Mesothelial cell of epicardium (in vitro differentiated cells): ENCODE measurements at regions not wholly inside any gene's neighbourhood (a gene's known extent, or its start where the extent isn't known, plus 50 kb on each side); places are given as distances from the start of the nearest gene placed in this dataset.
A peak's percentile ranks its signal among the peaks of the same experiment; 100 is the strongest.
"Not testable (repeated sequence)": the region's sequence is repeated elsewhere in the genome, so short reads cannot be mapped to it uniquely, and the experiment has no call there.

Experiments
- DNase-seq, 2 experiments: peaks; one replicate each; pipeline ENCODE4 v3.0.0; 2021; ENCODE audit warnings: low spot score in 2 of 2; ENCODE audit not compliant: unreplicated experiment in 2 of 2
- H3K27ac Mint-ChIP-seq: 2 replicates; pipeline ENCODE4 v1.8.0; 2021; ENCODE audit warnings: mixed read lengths
- H3K27me3 Mint-ChIP-seq: 2 replicates; pipeline ENCODE4 v1.8.0; 2021; ENCODE audit warnings: low read depth, mixed read lengths
- H3K36me3 Mint-ChIP-seq: 2 replicates; pipeline ENCODE4 v1.8.0; 2021; ENCODE audit warnings: mixed read lengths
- H3K4me1 Mint-ChIP-seq: 2 replicates; pipeline ENCODE4 v1.8.0; 2021; ENCODE audit warnings: mixed read lengths
- H3K4me3 Mint-ChIP-seq: 2 replicates; pipeline ENCODE4 v1.8.0; 2021; ENCODE audit warnings: mild to moderate bottlenecking, moderate library complexity, mixed read lengths
- H3K9me3 Mint-ChIP-seq: 2 replicates; pipeline ENCODE4 v1.8.0; 2021; ENCODE audit warnings: mixed read lengths
- microRNA-seq: library from miRNA; unstranded; fragments of <30 nt; microRNA quantifications from one replicate; pipeline ENCODE4 v1.2.0, GENCODE V29; 2021; ENCODE audit warnings: inconsistent platforms, mixed read lengths
- TF ChIP-seq, protein P1 (sequence below): fragments of 200-600 bp; sonication (generic); IDR thresholded peaks from one replicate; pipeline ENCODE4 v1.5.0; 2021; ENCODE audit warnings: antibody characterized with exemption; ENCODE audit not compliant: unreplicated experiment

GRCh38 chr15:79156704-79157375, 66.3 kb upstream of the RASGRF1 start:
- Mint-ChIP-seq H3K27me3 (no peaks in the 10 kb centered on the region), H3K9me3 (no peaks in the 10 kb centered on the region), H3K27ac (no peak overlapping the region), H3K36me3 (no peaks in the 10 kb centered on the region), H3K4me1 (peaks cover 15% of the 10 kb centered on the region), H3K4me3 (no peak overlapping the region)
- TF ChIP-seq, protein P1, sequence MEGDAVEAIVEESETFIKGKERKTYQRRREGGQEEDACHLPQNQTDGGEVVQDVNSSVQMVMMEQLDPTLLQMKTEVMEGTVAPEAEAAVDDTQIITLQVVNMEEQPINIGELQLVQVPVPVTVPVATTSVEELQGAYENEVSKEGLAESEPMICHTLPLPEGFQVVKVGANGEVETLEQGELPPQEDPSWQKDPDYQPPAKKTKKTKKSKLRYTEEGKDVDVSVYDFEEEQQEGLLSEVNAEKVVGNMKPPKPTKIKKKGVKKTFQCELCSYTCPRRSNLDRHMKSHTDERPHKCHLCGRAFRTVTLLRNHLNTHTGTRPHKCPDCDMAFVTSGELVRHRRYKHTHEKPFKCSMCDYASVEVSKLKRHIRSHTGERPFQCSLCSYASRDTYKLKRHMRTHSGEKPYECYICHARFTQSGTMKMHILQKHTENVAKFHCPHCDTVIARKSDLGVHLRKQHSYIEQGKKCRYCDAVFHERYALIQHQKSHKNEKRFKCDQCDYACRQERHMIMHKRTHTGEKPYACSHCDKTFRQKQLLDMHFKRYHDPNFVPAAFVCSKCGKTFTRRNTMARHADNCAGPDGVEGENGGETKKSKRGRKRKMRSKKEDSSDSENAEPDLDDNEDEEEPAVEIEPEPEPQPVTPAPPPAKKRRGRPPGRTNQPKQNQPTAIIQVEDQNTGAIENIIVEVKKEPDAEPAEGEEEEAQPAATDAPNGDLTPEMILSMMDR = no peak
- DNase-seq = no peak

DNA sequence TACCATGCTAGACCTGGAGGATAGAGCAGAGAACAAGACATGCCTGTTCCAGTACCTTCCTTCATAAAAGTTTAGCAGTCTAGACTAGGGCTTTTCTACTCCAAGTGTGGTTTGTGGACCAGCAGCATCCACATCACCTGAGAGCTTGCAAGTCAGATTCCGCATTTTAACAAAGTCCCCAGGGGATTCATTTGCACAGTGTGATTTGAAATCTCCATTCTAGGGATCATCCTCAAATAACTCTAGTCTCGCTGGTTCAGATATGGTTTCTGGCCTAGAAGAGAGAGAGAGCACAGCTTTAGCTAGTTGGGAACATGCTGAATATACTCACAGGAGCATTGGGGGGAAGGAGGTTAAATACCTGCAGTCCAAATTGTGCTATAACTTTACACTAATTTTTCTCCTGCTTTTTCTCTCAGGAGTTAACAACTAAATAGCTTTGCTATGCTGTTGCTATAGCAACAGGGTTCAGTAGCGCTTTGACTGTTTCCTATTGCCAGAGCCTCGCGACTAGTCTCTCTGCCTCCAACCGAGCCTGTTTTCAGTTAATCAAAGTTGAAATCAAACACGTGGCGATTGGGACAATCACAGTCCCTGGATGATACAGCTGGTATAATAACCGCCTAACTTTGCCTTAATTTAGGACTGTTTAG, 64.0 kb upstream of the RASGRF1 start:
- no peak overlapping the region for H3K4me3 Mint-ChIP-seq
- TF ChIP-seq, protein P1 = no peak
- H3K9me3 Mint-ChIP-seq = peaks cover 6% of the 10 kb centered on the region
- H3K27me3 Mint-ChIP-seq = no peaks in the 10 kb centered on the region
- no peak for DNase-seq
- no peak overlapping the region for H3K27ac Mint-ChIP-seq
- no peaks in the 10 kb centered on the region for H3K36me3 Mint-ChIP-seq
- H3K4me1 Mint-ChIP-seq = peaks cover 15% of the 10 kb centered on the region

GRCh38 chr15:79144290-79144689, 53.7 kb upstream of the RASGRF1 start:
- H3K27me3 Mint-ChIP-seq, H3K4me1 Mint-ChIP-seq, H3K36me3 Mint-ChIP-seq, H3K27ac Mint-ChIP-seq, H3K4me3 Mint-ChIP-seq, DNase-seq: not testable (repeated sequence)
- peaks cover 70% of the 10 kb centered on the region for H3K9me3 Mint-ChIP-seq

GRCh38 chr15:79140846-79141570, 50.4 kb upstream of the RASGRF1 start:
- Mint-ChIP-seq H3K27me3 (peaks cover 4% of the 10 kb centered on the region), H3K4me3 (no peak overlapping the region), H3K27ac (no peak overlapping the region), H3K4me1 (peaks cover 14% of the 10 kb centered on the region), H3K9me3 (peaks cover 59% of the 10 kb centered on the region), H3K36me3 (peaks cover 2% of the 10 kb centered on the region)
- TF ChIP-seq, protein P1 = no peak
- no peak for DNase-seq

Small RNAs in the stretch of these regions (microRNA-seq; reads per million reads assigned to microRNA genes)
- 5.9 reads per million, percentile 23 among the genes with 10 or more reads in this experiment for gene MIR184
